NCI-H524 treated with DMSO at 0.1 percent for 48 hours (cell line): ENCODE measurements at regions not wholly inside any gene's neighbourhood (a gene's known extent, or its start where the extent isn't known, plus 50 kb on each side); places are given as distances from the start of the nearest gene placed in this dataset.
A peak's percentile ranks its signal among the peaks of the same experiment; 100 is the strongest.

ENCODE experiments used
- DNase-seq: peaks from one replicate; lab custom pipeline; 2025; lab: John Stamatoyannopoulos, UW

DNA sequence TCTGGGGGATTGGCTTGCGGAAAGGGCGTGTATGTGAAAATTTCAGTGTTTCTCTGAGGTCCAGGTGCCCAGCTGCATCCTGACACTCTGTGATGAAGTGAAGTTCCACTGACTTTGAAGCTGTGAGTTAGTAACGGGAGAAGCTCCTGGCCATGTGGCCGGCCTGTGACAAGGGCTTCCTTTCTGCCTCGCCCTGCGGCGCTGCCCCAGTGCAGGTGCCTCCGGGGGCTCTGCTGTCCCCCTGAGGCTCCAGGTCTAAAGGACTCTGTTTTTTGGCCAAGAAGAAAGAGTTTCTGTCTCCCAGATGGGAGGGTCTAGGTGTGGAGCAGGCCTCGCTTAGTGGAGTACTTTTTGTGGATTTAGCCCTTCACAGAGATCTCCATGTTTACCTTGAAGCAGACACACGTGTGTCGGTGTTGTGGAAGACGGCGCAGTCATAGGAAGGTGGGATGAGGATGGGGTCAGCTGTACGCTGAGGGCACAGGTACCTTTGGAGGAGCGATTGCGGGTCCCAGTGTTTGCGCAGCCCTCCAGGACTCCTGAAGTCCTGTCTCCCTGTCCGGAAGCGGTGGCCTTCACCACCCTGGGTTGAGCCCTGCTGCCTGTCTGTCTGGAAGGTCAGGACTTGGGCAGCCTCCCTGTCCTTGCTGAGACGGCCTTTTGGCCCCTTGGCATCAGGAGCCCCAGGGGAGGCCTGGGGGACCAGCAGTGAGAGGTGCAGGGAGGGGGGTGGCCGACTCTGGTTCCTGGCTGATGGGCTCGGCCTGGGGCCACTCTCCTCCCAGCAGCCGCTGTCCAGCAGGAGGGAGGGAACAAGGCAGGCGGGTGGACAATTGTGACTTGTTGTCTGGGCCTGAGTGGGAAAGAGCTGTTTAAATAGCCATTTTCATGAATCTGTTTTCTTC, 1249.3 kb downstream of the BRD1 start:
- no peak for DNase-seq

GRCh38 chr22:48577691-48578090, 1250.0 kb downstream of the BRD1 start:
- DNase-seq, result no peak

DNA sequence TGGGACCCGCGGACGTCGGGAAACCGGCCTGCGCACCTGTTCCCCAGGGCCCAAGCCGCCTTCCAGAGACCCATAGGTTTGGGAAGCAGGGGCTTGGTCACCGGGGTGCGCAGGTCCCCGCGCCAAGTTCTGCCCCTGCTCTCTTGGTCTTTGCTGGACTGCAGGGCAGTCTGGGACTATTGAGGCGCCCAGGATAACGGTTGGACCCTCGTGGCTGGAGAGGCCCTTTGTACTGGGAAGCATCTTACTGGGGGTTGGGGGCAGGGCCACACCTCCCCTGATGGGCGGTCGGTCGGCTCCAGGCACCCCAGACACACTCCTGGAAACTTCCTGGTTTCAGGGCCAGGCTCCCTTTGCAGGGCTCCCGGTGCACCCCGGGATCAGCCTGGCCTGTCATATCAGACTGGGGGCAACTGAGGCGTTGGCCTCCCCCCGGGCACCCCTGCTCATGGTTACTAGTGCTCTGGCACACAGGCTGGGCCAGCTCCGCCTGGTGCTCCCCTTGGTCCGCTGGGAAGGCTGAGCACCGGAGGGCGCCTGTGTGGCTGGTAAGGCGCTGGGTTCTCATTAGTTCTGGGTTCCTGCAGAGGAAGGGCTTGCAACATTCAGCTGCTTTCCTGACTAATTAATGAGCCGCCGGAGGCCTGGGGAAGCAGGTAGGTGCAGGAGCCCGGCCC, 1250.5 kb downstream of the BRD1 start:
- no peak for DNase-seq

- DNase-seq, result no peak
These were observed 1251.2 kb downstream of the BRD1 start for GRCh38 chr22:48576333-48577013.

GRCh38 chr22:48575618-48576332, 1251.9 kb downstream of the BRD1 start:
- DNase-seq, result no peak

- no peak for DNase-seq
These were observed 1252.7 kb downstream of the BRD1 start for GRCh38 chr22:48574776-48575617.

- no peak for DNase-seq
These were observed 1253.9 kb downstream of the BRD1 start for GRCh38 chr22:48573766-48574165.

- no peak for DNase-seq
These were observed 1254.7 kb downstream of the BRD1 start for GRCh38 chr22:48572951-48573350.

DNA sequence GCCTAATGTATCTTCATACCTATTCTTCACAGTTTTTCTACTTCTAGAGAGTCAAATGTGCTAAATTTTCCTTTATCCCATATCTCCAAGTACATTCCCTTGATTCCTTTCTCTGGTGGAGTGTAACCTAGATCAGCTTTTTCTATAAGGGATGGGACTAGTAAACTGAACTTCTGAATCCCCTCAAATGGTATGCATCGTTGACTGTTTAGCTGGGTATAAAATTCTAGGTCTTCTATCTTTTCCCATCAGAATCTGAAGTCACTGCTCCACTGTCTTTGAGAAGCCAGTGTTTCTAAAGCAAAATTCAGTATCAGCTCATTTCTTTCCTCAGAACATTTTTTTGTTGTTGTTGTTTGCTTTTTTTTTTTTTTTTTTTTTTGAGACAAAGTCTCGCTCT, 1256.8 kb downstream of the BRD1 start:
- DNase-seq, result no peak

DNA sequence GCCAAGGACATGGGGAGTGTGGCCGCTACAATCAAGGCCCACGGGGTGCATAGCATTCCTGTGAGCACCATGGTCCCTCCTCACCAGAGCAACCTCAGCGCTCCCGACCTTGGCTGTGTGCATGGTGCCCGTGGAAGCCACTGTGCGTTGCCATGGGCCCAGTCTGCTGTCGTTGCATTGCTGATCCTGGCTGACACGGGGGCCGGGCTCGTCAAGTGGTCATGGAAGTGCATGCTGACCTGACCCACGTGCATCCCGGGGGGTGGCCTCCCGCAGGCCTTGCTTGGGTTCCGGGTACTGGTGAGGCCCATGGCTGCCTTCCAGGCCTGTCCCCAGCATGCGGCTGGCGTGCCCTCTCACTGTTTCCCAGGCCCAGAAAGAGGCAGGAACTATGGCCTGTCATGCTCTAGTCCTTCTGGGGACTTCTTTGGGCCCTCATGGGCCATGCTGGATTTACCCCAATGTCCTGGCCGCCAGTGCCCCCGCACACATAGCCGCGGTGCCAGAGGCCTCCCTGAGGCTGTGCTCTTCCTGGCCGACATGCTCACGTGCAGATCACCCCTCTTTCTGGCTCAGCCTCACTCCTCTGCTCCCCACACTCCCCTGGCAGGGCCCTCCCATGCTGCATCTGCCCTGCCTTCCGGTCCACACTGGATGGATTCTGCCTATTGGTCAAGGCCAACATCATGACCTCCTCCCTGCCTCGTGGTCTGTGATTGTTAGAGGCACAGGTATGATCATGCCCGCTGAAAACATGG, 1258.0 kb downstream of the BRD1 start:
- no peak for DNase-seq

DNA sequence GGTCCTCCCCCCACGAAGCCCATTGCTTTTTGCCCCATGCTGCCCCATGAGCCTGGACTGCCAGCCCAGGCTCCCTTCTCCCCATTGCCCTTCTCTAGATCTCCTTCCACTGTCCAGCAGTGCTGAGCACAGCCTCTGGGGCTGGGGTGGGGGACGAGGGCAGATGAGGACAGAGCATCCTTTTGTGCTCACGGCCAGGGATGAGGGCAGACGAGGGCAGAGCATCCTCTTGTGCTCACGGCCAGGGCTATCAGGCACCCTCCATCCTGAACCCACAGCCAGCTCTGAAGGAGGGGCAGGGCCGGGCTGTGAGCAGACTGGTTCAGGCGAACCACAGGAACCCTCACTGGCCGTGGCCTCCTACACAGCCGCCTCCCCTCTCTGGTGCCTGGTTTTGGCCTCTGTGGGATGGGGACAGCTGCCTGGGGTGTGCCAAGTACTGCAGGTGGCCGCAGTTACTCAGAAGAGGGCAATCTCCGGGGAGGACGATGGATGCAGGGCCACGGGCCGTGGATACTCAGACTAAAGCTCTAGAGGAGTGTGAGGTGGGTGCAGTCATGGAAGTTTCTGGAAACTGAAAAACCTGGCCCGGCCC, 1258.8 kb downstream of the BRD1 start:
- DNase-seq, result no peak

GRCh38 chr22:48567213-48567975, 1260.3 kb downstream of the BRD1 start:
- DNase-seq, result peak; percentile 82

DNA sequence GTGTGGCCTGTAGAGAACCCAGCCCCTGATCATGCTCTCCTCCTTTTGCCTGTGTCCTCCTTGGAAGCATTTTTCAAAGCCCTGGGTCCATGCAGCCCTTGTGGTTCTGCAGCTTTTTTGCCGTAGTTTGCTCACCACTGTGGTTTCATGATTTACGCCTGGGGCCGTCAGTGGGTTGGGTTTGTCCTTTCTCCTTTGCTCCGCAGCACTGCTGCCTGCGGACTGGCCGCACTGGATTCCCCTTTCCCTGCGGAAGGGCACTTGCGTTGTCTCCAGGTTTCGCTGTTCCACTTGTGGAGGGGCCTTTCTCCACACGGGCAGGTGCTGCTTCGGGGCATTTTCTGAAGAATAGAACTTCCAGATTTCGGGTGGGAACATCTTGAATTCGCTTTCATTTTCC, 1260.9 kb downstream of the BRD1 start:
- no peak for DNase-seq

GRCh38 chr22:48565901-48566501, 1261.7 kb downstream of the BRD1 start:
- DNase-seq, result no peak

DNA sequence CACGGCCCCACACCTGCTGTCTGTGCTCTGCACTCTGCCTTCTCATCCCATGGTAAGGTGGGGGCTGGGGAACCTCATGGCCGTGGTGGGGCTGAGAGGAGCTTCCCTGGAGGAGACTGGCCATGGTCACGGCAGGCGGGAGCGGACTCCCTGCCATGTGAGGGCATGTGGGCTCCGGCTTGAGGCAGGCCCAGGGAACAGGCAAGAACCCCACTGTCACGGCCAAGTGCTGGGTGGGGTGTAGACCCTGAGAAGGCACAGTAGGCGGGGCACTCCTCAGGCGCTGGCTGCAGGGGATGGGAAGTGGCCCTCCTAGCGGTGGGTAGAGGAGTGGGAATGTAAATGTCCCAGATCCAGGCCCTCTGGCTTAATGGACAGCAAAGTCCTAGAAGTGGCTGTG, 1262.7 kb downstream of the BRD1 start:
- no peak for DNase-seq

- DNase-seq, result no peak
These were observed 1263.7 kb downstream of the BRD1 start for GRCh38 chr22:48563966-48564330.

DNA sequence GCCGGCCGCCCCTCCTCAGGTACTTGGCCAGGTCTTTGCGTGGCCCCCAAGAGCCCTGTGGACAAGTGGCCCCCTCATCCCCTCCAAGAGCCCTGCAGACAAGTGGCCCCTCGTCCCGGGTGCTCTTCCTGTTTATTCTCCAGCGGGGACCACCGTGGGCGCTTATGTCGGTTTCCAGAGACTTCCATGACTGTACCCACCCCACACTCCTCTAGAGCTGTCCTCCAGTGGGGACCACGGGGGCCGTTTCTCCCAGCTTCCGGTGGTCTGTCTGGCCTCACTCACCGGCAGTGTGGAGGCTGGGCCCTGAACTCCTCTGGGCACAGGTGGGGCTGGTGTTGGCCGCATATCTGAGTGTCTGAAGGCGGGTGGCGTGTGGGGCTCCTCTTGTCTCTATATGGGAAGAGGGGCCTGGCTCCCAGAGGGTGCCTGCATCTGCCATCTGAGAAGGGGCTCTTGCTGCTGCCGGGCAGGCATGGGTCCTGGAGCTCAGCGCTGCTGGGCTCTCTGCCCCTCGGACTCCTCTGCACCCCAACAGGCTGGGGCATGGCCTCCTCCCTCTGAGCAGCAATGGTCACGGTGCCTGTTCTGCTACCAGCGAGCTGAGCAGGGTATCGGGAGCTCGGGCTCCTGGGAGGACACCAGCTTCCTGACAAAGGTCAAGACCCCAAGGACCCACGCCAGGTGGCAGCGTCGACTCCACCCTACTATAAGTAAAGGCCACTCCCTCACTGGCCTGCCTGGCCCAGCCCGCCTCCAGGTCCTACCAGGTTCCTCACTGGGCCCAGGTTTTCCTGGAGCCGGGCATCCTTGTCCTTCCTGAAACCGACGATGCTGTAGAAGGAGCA, 1264.3 kb downstream of the BRD1 start:
- no peak for DNase-seq

GRCh38 chr22:48561676-48562075, 1266.0 kb downstream of the BRD1 start:
- no peak for DNase-seq
